Neural progenitor cell (in vitro differentiated cells): ENCODE measurements at regions not wholly inside any gene's neighbourhood (a gene's known extent, or its start where the extent isn't known, plus 50 kb on each side); places are given as distances from the start of the nearest gene placed in this dataset.

Experiments
- EZH2 ChIP-seq: fragments of 200-600 bp; sonication (generic); IDR thresholded peaks from 2 replicates; pipeline ENCODE4 v1.6.1; 2017; ENCODE audit warnings: antibody characterized with exemption, mild to moderate bottlenecking, moderate library complexity
- EZH2phosphoT487 ChIP-seq: fragments of 200-600 bp; sonication (generic); IDR thresholded peaks from 2 replicates; pipeline ENCODE4 v1.6.1; 2017; ENCODE audit warnings: antibody characterized with exemption
- TF ChIP-seq, protein P1 (sequence below): fragments of 200-600 bp; sonication (generic); IDR thresholded peaks from 2 replicates; pipeline ENCODE4 v1.5.1; 2017; ENCODE audit warnings: antibody characterized with exemption, mild to moderate bottlenecking

DNA sequence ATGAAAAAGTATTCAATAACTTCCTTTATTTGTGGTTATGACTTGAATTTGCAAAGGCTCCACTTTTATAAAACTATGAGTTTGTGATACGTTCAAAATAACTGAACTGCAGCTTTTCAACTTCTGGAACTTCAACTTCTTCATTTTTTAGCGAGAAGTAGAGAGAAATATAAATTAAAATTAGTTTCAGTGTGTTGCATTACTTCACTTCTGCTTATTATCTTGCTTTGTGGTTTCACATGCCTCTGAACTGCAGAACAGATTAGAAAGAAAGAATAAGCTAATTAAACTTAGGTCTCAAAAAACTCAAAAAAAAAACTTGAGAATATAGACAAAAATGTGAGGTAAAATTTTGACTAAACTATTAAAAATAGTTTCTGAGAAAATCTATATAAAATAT, 1073.4 kb downstream of the PCDH17 start:
- TF ChIP-seq, protein P1, sequence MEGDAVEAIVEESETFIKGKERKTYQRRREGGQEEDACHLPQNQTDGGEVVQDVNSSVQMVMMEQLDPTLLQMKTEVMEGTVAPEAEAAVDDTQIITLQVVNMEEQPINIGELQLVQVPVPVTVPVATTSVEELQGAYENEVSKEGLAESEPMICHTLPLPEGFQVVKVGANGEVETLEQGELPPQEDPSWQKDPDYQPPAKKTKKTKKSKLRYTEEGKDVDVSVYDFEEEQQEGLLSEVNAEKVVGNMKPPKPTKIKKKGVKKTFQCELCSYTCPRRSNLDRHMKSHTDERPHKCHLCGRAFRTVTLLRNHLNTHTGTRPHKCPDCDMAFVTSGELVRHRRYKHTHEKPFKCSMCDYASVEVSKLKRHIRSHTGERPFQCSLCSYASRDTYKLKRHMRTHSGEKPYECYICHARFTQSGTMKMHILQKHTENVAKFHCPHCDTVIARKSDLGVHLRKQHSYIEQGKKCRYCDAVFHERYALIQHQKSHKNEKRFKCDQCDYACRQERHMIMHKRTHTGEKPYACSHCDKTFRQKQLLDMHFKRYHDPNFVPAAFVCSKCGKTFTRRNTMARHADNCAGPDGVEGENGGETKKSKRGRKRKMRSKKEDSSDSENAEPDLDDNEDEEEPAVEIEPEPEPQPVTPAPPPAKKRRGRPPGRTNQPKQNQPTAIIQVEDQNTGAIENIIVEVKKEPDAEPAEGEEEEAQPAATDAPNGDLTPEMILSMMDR, result no peak
- TF ChIP-seq EZH2phosphoT487 (no peak), EZH2 (no peak)
